ENCODE measurements at regions not wholly inside any gene's neighbourhood (a gene's known extent, or its start where the extent isn't known, plus 50 kb on each side); places are given as distances from the start of the nearest gene placed in this dataset.

DNA sequence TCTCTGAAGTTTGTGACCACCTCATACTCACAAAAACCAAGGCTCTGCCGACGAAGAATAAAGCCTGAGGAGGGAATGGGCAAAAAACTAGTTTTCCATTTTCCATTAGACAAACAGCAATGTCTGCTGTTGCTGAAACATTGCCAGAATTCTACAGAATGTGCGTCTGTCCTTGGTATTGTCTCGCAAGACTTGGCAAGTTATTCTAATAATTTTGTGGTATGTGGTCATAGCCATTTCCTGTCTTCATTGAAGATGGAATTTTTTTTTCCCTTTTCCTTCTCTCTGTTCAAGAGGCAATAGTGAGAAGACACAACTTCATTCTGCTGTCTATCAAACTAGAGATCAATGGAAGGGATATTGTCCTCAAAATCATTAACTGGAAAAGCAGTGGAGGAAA is 296.1 kb downstream of the RND3 start:
- TF ChIP-seq POLR2A (IDR thresholded peaks at IDR 0.05), result no peak
- TF ChIP-seq, protein P1, sequence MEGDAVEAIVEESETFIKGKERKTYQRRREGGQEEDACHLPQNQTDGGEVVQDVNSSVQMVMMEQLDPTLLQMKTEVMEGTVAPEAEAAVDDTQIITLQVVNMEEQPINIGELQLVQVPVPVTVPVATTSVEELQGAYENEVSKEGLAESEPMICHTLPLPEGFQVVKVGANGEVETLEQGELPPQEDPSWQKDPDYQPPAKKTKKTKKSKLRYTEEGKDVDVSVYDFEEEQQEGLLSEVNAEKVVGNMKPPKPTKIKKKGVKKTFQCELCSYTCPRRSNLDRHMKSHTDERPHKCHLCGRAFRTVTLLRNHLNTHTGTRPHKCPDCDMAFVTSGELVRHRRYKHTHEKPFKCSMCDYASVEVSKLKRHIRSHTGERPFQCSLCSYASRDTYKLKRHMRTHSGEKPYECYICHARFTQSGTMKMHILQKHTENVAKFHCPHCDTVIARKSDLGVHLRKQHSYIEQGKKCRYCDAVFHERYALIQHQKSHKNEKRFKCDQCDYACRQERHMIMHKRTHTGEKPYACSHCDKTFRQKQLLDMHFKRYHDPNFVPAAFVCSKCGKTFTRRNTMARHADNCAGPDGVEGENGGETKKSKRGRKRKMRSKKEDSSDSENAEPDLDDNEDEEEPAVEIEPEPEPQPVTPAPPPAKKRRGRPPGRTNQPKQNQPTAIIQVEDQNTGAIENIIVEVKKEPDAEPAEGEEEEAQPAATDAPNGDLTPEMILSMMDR (IDR thresholded peaks at IDR 0.05), result no peak
